Suprapubic skin (tissue), 4 donors: ENCODE measurements at regions not wholly inside any gene's neighbourhood (a gene's known extent, or its start where the extent isn't known, plus 50 kb on each side); places are given as distances from the start of the nearest gene placed in this dataset.

Experiments
- POLR2A ChIP-seq, 2 donors: fragments of 450-650 bp; IDR thresholded peaks; one replicate each; pipeline ENCODE4 v1.6.1; 2017; ENCODE audit warnings: antibody characterized with exemption in 2 of 2, mild to moderate bottlenecking in 2 of 2, moderate library complexity in 2 of 2
- POLR2AphosphoS5 ChIP-seq, 3 donors: sonication (generic); formaldehyde crosslinking; IDR thresholded peaks; one replicate each; pipeline ENCODE4 v1.6.1; 2017; ENCODE audit warnings: antibody characterized with exemption in 3 of 3
- TF ChIP-seq, protein P1 (sequence below), 2 donors: fragments of 200-600 bp in 1 of 2; fragments of 450-650 bp in 1 of 2; sonication (generic) in 1 of 2; IDR thresholded peaks; one replicate each; pipeline ENCODE4 v1.5.1; 2016 to 2019; ENCODE audit warnings: antibody characterized with exemption in 2 of 2, mild to moderate bottlenecking in 1 of 2, moderate library complexity in 1 of 2

DNA sequence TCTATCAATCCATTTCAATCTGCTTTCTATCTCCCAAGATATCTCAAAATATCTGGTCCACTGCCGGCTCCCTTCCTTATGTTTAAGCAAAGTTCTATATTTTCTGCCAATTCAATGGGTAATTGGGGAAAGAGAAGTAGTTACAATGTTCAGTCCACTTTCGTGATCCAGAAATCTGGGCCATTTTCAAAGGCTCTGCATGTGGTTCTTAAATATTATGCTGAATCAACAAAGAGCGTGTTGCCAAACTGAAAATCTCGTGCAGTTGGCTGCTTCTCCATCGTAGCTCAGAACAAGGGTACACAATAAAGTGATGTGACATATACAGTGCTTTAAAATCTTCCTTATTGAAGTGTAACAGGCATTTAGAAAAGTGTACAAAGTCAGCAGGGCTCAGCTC is 863.1 kb downstream of the RNF144A start:
- TF ChIP-seq, protein P1, sequence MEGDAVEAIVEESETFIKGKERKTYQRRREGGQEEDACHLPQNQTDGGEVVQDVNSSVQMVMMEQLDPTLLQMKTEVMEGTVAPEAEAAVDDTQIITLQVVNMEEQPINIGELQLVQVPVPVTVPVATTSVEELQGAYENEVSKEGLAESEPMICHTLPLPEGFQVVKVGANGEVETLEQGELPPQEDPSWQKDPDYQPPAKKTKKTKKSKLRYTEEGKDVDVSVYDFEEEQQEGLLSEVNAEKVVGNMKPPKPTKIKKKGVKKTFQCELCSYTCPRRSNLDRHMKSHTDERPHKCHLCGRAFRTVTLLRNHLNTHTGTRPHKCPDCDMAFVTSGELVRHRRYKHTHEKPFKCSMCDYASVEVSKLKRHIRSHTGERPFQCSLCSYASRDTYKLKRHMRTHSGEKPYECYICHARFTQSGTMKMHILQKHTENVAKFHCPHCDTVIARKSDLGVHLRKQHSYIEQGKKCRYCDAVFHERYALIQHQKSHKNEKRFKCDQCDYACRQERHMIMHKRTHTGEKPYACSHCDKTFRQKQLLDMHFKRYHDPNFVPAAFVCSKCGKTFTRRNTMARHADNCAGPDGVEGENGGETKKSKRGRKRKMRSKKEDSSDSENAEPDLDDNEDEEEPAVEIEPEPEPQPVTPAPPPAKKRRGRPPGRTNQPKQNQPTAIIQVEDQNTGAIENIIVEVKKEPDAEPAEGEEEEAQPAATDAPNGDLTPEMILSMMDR (IDR thresholded peaks at IDR 0.05) = no peak
- TF ChIP-seq POLR2AphosphoS5 (IDR thresholded peaks at IDR 0.05) (no peak), POLR2A (IDR thresholded peaks at IDR 0.05) (no peak)
